GM19351 (cell line): ENCODE measurements at regions not wholly inside any gene's neighbourhood (a gene's known extent, or its start where the extent isn't known, plus 50 kb on each side); places are given as distances from the start of the nearest gene placed in this dataset.
"Not testable (repeated sequence)": the region's sequence is repeated elsewhere in the genome, so short reads cannot be mapped to it uniquely, and the experiment has no call there.

Experiments
- ATAC-seq: cut with Tn5 transposase; IDR thresholded peaks from one replicate; pipeline ENCODE4 v1.9.1; 2021; ENCODE audit warnings: mild to moderate bottlenecking, moderate library complexity; ENCODE audit not compliant: unreplicated experiment

DNA sequence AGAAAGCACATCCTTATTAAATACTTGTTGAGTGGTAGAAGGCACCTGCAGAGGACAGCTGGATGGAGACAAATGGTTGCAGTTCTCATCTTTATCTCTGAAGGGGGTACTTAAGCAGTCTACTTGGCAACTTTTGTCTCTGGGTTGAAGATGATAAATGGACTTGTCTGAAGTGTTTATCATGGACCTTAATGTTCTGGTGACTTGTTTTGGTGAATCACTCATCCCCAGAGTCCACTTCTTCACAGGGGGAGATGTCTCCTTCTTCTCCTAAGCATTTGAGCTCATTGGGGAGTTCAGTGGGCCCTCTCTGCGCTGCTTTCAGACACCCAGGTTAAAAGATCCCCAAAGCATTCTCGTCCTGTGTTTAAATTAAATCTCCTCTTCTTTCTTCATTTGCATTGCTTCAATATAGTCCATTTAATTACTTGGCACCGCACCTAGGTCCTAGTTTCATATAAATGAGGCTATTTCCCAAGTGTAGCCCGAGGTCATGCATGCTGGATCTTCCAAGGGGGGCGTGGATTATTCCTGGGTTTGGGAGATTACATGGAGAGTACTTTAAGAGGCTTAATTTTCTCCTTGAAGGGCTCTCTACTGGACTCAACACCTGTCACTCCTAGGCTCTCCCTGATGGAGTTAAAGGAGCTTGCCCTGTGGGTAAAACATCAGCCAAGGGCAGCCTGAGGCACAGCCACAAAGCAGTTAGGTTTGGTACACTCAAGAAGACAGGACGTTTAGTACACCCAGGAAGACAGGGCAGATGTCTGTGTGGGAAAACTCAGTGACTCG, 239.3 kb upstream of the C2CD4B start:
- ATAC-seq = no peak

GRCh38 chr15:62406305-62406891, 241.3 kb upstream of the C2CD4B start:
- ATAC-seq = no peak

DNA sequence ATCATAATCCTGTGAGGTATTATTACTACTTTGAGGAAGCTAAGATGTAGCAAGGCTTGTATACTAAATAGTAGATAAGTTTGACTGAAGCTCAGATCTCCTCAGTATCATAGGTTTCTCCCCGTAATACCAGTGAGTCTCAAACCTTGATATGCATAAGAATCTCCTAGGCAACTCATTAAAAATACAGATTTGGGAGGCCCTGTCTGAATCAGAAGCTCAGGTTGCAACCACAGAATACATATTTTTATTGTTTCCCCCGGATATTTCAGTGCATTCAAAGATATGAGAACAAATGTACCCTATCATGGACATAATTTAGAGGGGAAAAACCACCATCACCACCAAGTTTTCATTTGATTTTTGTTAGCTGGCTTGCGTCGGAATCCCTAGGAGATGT, 242.1 kb upstream of the C2CD4B start:
- ATAC-seq = no peak

GRCh38 chr15:62407962-62408361, 242.9 kb upstream of the C2CD4B start:
- ATAC-seq = no peak

DNA sequence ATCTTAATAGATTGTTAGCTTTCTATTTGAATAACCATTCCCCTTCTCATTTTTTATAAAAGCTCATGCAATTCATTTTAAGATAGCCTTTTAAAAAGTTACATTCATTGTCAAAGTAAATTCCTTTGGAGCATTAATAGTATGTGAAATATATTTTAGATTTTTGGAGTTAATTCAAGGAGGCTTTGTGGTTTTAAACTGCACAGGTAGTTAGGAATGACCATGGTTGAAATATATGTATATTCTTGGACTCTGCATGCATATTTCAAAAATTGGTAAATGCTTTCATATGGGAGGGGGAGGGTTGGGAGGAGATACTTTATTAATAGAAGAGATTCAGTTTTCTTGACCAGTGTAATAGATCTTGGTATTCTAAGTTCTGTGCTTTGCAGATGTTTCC, 244.4 kb upstream of the C2CD4B start:
- no peak for ATAC-seq

DNA sequence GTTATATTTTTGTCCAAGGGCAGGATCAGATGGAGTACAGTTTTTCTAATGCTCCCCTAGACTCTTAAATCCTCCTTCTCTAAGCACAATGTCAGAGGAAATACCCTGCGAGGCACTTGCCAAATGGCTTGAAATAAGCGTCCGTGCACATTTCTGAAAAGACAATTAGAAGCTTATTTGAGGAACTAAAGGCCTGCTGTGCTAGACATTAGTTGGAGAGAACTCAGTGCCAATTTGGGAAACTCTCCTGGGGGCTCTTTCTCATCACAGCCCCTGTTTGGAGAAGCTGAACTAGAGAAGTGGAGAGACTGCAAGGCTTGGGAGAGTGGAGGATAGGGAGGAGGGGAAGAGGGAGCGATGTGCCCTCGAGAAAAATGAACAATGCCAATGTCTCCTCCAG, 247.6 kb upstream of the C2CD4B start:
- ATAC-seq = no peak

GRCh38 chr15:62413153-62413552, 248.1 kb upstream of the C2CD4B start:
- no peak for ATAC-seq

DNA sequence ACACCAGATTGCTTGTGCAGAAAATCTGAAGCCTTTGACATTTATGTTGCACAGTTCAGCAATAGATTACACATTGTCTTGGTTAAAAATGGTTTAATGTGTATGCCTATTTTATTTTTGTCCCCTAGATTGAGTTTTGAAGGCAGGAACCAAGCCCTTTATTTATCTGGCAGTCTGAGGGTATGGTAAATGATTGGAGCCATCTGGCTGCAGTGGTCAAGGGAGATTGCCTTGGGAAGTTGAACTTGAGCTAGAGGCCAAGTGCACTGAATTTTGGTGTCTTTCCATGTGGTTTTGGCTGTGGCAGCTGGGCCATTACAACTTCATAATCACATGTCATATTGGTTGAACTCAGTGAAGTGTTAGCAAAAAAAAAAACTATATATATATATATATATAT, 248.7 kb upstream of the C2CD4B start:
- ATAC-seq = no peak

- ATAC-seq = no peak
Observed at GRCh38 chr15:62415498-62415897, 250.4 kb upstream of the C2CD4B start.

GRCh38 chr15:62416526-62416925, 251.4 kb upstream of the C2CD4B start:
- ATAC-seq = no peak

DNA sequence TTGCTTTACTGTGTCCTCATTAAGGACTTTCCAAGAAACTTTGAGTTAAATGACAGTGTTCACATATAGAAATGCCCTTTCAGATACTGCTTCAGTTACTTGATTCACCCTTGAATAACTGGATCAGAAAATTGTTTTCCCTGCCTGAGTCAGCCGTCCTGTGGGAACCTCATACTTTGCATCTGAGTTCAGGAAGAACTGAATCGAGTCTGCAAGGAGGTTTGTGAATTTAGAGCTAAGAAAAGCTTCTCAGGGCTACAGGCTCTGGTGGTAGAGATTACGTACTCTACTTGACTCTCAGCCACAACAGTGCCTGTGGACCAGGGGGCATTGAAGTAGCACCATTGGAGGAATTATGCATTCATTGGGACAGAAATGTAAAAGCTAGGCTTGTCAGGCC, 252.4 kb upstream of the C2CD4B start:
- no peak for ATAC-seq

DNA sequence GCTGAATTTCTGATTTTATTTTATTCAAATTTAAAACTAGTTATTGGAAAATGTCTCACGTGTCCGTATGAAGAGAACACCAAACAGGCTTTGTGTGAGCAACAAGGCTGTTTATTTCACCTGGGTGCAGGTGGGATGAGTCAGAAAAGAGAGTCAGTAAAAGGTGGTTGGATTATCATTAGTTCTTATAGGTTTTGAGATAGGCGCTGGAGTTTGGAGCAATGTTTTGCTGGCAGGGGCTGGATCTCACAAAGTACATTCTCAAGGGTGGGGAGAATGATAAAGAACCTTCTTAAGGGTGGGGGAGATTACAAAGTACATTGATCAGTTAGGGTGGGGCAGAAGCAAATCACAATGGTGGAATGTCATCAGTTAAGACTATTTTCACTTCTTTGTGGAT, 253.4 kb upstream of the C2CD4B start:
- ATAC-seq = not testable (repeated sequence)

- ATAC-seq = no peak
Observed at GRCh38 chr15:62419192-62419591, 254.1 kb upstream of the C2CD4B start.

- not testable (repeated sequence) for ATAC-seq
Observed at GRCh38 chr15:62420371-62420770, 255.3 kb upstream of the C2CD4B start.

GRCh38 chr15:62421289-62421688, 256.2 kb upstream of the C2CD4B start:
- no peak for ATAC-seq

DNA sequence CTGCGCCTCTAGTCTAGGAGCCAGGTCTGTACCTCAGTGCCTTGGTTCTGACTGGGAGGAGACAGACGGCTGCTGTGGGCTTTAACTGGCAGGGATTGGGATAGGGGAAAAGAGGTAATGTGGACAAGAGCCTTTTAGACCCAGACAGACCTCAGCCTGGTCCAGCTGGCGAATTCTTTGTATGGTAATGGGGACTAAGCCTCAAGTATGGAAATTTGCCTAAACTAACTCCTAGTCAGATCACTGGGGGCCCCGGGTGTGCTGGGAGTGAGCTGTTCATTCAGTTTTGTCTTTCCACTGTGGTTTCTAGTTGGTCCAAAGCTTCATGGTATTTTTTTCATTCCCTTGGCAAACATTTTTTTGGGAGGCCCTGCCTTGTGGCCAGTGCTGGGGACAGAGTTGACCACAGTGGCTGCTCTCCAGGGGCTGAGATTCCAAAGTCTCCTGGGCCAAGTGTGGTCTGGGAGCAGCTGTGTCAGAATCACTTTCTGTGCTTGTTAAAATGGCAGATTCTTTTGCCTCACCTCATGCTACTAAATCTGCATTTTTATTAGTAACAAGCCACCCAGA, 261.4 kb upstream of the C2CD4B start:
- ATAC-seq = no peak

DNA sequence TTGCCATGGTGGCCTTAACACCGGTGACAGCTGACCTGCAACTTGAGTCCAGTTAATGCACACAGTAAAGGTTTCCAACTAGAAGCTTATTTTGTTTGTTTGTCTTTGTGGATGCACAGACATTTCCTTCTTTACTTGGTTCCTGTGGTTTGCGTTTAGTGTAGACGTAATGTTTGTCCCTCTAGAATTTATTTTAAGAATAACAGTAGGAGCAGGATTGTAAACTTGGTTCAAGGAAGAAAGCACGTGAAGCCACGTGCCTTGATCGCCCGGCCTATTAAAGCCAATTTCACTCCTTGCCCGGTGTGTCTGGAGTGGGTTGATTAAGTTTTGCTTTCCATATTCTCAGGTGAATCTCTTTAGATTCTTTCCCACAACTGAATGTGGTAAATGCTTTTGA, 263.2 kb upstream of the C2CD4B start:
- no peak for ATAC-seq

DNA sequence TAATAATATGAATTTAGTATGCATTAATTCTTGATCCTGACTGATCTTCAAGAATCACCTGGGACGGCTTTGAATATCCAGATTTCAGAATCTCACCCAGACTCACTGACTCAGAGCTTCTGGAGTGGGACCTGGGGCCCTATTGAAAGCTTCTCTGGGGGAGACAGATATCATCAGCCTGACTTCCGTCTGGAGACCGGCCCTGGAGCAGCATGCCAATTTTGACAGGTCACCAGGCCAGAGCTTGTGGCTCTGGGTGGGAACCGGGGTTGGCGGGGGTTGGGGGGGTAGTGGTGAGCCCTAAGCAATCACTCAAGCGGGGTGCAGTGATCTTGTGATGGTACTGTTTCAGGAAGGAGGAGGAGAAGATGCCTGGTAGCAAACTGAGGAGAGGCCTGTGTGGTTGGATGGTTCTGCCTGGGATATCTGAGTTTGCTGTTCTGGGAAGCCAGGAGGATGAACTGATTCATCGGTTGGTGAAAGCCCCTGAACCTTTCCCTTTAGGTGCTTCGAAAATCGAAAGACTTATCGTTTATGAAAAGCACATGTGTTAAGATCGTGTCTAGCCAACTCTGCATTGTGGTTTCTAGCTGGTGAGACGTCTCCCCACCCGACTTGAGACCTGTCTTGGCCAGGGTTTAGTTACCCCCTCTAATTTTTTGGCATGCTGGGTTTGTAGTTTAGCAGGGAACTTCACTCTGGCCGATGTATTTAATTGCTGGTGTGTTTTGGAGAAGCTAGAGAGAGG, 263.9 kb upstream of the C2CD4B start:
- no peak for ATAC-seq

GRCh38 chr15:62430056-62430455, 265.0 kb upstream of the C2CD4B start:
- no peak for ATAC-seq

- no peak for ATAC-seq
Observed at GRCh38 chr15:62430552-62430951, 265.5 kb upstream of the C2CD4B start.

GRCh38 chr15:62431008-62431797, 266.1 kb upstream of the C2CD4B start:
- ATAC-seq = no peak
